Peyer's patch (tissue), 4 donors: ENCODE measurements at regions not wholly inside any gene's neighbourhood (a gene's known extent, or its start where the extent isn't known, plus 50 kb on each side); places are given as distances from the start of the nearest gene placed in this dataset.
"Not testable (repeated sequence)": the region's sequence is repeated elsewhere in the genome, so short reads cannot be mapped to it uniquely, and the experiment has no call there.

Source experiments
- CTCF ChIP-seq, 6 experiments: fragments of 450-650 bp in 4 of 6; fragments of 200-600 bp in 2 of 6; sonication (generic) in 1 of 6; IDR thresholded peaks; one replicate each; pipeline ENCODE4 v1.5.1; 2017 to 2019; ENCODE audit warnings: antibody characterized with exemption in 6 of 6, mild to moderate bottlenecking in 3 of 6, moderate library complexity in 1 of 6
- POLR2A ChIP-seq, 2 donors: fragments of 450-650 bp; IDR thresholded peaks; one replicate each; pipeline ENCODE4 v1.5.1; 2017; ENCODE audit warnings: antibody characterized with exemption in 2 of 2, mild to moderate bottlenecking in 2 of 2, moderate library complexity in 2 of 2

DNA sequence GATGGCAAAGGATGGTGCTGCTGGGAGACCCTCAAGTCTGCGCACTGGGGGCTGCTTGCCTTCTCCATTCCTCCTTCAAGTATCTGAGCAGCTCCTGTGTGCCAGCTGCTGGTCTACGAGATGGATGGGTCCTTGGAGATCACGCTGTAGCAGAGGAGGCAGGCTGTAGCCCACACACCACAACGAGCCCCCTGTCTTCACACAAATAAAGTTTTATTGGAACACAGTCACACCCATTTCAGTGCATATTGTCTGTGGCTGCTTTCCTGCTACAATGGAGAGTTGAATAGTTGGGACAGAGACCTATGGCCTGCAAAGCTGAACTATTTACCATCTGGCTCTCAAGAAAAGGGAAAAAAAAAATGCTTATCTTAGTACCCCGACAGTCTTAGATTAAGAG, 64.4 kb upstream of the KRTAP5-11 start:
- not testable (repeated sequence) for TF ChIP-seq POLR2A, CTCF (IDR thresholded peaks at IDR 0.05)
